Ureter (tissue), 1 donor: ENCODE measurements at regions not wholly inside any gene's neighbourhood (a gene's known extent, or its start where the extent isn't known, plus 50 kb on each side); places are given as distances from the start of the nearest gene placed in this dataset.
"Not testable (repeated sequence)": the region's sequence is repeated elsewhere in the genome, so short reads cannot be mapped to it uniquely, and the experiment has no call there.

ENCODE experiments used
- DNase-seq: peaks from one replicate; pipeline ENCODE4 v3.0.0-alpha.2; 2020; ENCODE audit warnings: low spot score
- donor health status: DM: yes; HTN: yes; CAD: no.

- no peak for DNase-seq
Measured at GRCh38 chr16:66020642-66021041, 345.8 kb upstream of the CDH5 start.

- DNase-seq, result no peak
Measured at GRCh38 chr16:66020046-66020445, 346.4 kb upstream of the CDH5 start.

- DNase-seq, result not testable (repeated sequence)
Measured at GRCh38 chr16:66019502-66019901, 347.0 kb upstream of the CDH5 start.

- no peak for DNase-seq
Measured at GRCh38 chr16:66014221-66014620, 352.3 kb upstream of the CDH5 start.

- DNase-seq, result no peak
Measured at GRCh38 chr16:66013486-66013885, 353.0 kb upstream of the CDH5 start.

- DNase-seq, result no peak
Measured at GRCh38 chr16:66008136-66008535, 358.4 kb upstream of the CDH5 start.

GRCh38 chr16:66007717-66008116, 358.8 kb upstream of the CDH5 start:
- no peak for DNase-seq

GRCh38 chr16:66006485-66006884, 360.0 kb upstream of the CDH5 start:
- no peak for DNase-seq

- no peak for DNase-seq
Measured at GRCh38 chr16:66004699-66005098, 361.8 kb upstream of the CDH5 start.

GRCh38 chr16:66003201-66003600, 363.3 kb upstream of the CDH5 start:
- no peak for DNase-seq

GRCh38 chr16:66002601-66003000, 363.9 kb upstream of the CDH5 start:
- DNase-seq, result no peak

- no peak for DNase-seq
Measured at GRCh38 chr16:66001432-66001831, 365.1 kb upstream of the CDH5 start.

- no peak for DNase-seq
Measured at GRCh38 chr16:65998443-65998842, 368.0 kb upstream of the CDH5 start.

GRCh38 chr16:65994291-65994690, 372.2 kb upstream of the CDH5 start:
- no peak for DNase-seq

- DNase-seq, result no peak
Measured at GRCh38 chr16:65991149-65991701, 375.3 kb upstream of the CDH5 start.

- DNase-seq, result no peak
Measured at GRCh38 chr16:65989861-65990604, 376.5 kb upstream of the CDH5 start.

- no peak for DNase-seq
Measured at GRCh38 chr16:65988024-65988595, 378.4 kb upstream of the CDH5 start.

GRCh38 chr16:65984296-65984695, 382.2 kb upstream of the CDH5 start:
- no peak for DNase-seq

- no peak for DNase-seq
Measured at GRCh38 chr16:65981057-65981456, 385.4 kb upstream of the CDH5 start.

- DNase-seq, result no peak
Measured at GRCh38 chr16:65975049-65975708, 391.3 kb upstream of the CDH5 start.

- DNase-seq, result no peak
Measured at GRCh38 chr16:65967376-65967775, 399.1 kb upstream of the CDH5 start.

GRCh38 chr16:65965628-65966027, 400.9 kb upstream of the CDH5 start:
- no peak for DNase-seq

- DNase-seq, result no peak
Measured at GRCh38 chr16:65964752-65965151, 401.7 kb upstream of the CDH5 start.
